AG09309 (cell line): ENCODE measurements at regions not wholly inside any gene's neighbourhood (a gene's known extent, or its start where the extent isn't known, plus 50 kb on each side); places are given as distances from the start of the nearest gene placed in this dataset.

Experiments
- DNase-seq: peaks from one replicate; pipeline ENCODE4 v3.0.0-alpha.2; 2010; ENCODE audit warnings: low read depth
- H3K4me3 ChIP-seq: 2 replicates; pipeline ENCODE4 v1.5.1; 2011; ENCODE audit warnings: mild to moderate bottlenecking, low read depth, low read length, moderate library complexity; ENCODE audit not compliant: control insufficient read depth
- CTCF ChIP-seq: IDR thresholded peaks from 2 replicates; pipeline ENCODE4 v1.5.1; 2011; ENCODE audit warnings: mild to moderate bottlenecking, low read depth, low read length, inconsistent platforms; ENCODE audit not compliant: insufficient read depth, control insufficient read depth; ENCODE audit errors: missing control alignments

- TF ChIP-seq CTCF, result no peak
- no peak overlapping the region for H3K4me3 ChIP-seq
- no peak for DNase-seq
Measured at GRCh38 chr13:26949701-26950502, 189.3 kb upstream of the GPR12 start.

- DNase-seq, result no peak
- no peak for TF ChIP-seq CTCF
- no peak overlapping the region for H3K4me3 ChIP-seq
Measured at GRCh38 chr13:26948353-26948752, 187.8 kb upstream of the GPR12 start.

GRCh38 chr13:26946684-26947343, 186.2 kb upstream of the GPR12 start:
- TF ChIP-seq CTCF, result peak; percentile 85
- no peak overlapping the region for H3K4me3 ChIP-seq
- no peak for DNase-seq

- TF ChIP-seq CTCF, result no peak
- no peak overlapping the region for H3K4me3 ChIP-seq
- DNase-seq, result no peak
Measured at GRCh38 chr13:26943748-26944147, 183.2 kb upstream of the GPR12 start.

GRCh38 chr13:26942184-26942583, 181.6 kb upstream of the GPR12 start:
- DNase-seq, result no peak
- TF ChIP-seq CTCF, result no peak
- no peak overlapping the region for H3K4me3 ChIP-seq

GRCh38 chr13:26941345-26942174, 181.0 kb upstream of the GPR12 start:
- H3K4me3 ChIP-seq, result no peak overlapping the region
- no peak for DNase-seq
- no peak for TF ChIP-seq CTCF
